ENCODE measurements at regions not wholly inside any gene's neighbourhood (a gene's known extent, or its start where the extent isn't known, plus 50 kb on each side); places are given as distances from the start of the nearest gene placed in this dataset.

- in situ Hi-C loops (cut with HindIII; ENCODE audit: low sequenced_read_pairs): no loop called here
These were observed 379.6 kb downstream of the ARL4A start for GRCh38 chr7:13067036-13067435.

GRCh38 chr7:13068032-13068431 is 380.6 kb downstream of the ARL4A start:
- in situ Hi-C loops (cut with HindIII; ENCODE audit: low sequenced_read_pairs): no loop called here

GRCh38 chr7:13069841-13070240 is 382.4 kb downstream of the ARL4A start:
- in situ Hi-C loops (cut with HindIII; ENCODE audit: low sequenced_read_pairs): no loop called here

DNA sequence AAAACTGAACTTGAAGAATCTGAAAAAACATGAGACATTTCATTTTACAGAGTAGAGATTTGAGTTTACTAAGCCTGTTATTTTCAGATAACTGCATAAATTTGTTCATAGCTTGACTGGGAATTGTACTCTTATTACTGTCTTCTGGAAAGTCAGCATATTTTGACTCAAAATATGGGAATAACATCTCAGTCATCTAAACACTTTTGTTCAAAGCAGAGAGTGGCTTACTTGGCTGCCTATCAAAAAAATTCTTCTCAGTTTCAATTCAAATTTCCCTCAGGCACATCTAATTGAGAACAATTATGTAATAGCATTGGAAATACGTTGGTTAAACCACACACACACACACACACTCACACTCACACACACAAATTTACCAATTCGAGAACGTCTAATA is 384.6 kb downstream of the ARL4A start:
- in situ Hi-C loops (cut with HindIII; ENCODE audit: low sequenced_read_pairs): no loop called here

- in situ Hi-C loops (cut with HindIII; ENCODE audit: low sequenced_read_pairs): no loop called here
These were observed 390.0 kb downstream of the ARL4A start for GRCh38 chr7:13077466-13077865.

DNA sequence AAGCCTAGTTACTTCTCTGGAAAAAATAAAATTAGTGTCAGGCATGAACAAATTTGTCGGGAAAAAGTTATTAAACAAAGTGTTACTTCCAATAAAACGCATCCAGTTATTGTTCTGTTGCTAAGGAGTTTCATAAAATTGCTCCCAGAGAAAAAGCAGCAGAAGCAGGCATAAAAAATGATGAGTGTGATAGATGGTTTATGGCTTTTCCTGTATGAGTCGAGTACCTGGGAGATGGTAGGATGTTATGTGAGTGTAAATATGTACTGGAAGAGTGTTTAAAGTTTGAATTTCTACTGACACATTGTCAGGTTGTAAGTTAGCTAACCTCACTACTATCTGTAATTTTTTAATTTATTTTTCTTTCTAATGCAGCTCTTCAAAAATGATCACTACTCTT is 390.7 kb downstream of the ARL4A start:
- in situ Hi-C loops (cut with HindIII; ENCODE audit: low sequenced_read_pairs): no loop called here

- in situ Hi-C loops (cut with HindIII; ENCODE audit: low sequenced_read_pairs): no loop called here
These were observed 403.5 kb downstream of the ARL4A start for GRCh38 chr7:13090959-13091358.

- in situ Hi-C loops (cut with HindIII; ENCODE audit: low sequenced_read_pairs): no loop called here
These were observed 404.7 kb downstream of the ARL4A start for GRCh38 chr7:13091974-13092707.

GRCh38 chr7:13092708-13093005 is 405.2 kb downstream of the ARL4A start:
- in situ Hi-C loops (cut with HindIII; ENCODE audit: low sequenced_read_pairs): no loop called here

DNA sequence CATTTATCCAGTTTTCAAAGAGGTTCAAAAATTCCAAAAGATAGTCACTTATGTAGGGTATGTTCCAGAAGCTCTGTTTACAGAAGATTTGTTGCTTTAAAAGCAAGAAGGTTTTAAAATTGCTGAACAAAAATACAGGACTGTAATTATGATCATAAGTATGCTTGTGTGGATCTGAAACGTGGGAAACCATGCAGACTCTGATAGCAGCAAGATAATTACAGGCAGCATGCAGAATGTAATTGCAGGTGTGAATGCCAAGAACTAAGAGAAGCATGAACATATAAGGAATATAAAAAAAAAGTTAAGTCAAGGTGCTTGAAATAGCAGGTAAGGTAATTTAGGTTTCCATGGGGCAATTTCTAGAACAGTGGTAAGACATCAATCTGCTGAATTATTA is 405.7 kb downstream of the ARL4A start:
- in situ Hi-C loops (cut with HindIII; ENCODE audit: low sequenced_read_pairs): no loop called here

DNA sequence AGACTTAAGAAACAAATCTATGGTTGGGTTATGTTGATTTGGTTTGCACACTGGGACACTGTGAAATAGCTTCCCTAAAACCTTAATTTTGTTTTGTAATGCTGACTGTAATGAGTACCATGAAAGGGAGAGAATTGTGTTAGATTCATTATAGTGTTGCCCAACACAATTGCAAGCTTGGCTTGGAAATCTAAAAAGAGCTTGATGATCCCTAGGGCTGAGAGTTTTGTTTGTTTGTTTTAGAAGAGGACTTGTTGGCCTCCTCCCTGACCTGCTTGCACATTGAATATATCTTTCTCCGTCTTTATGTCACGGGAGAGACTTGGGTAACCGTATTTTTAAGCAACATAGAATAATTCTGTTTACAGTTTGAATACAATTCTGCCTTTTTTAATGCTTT is 410.1 kb downstream of the ARL4A start:
- in situ Hi-C loops (cut with HindIII; ENCODE audit: low sequenced_read_pairs): no loop called here

DNA sequence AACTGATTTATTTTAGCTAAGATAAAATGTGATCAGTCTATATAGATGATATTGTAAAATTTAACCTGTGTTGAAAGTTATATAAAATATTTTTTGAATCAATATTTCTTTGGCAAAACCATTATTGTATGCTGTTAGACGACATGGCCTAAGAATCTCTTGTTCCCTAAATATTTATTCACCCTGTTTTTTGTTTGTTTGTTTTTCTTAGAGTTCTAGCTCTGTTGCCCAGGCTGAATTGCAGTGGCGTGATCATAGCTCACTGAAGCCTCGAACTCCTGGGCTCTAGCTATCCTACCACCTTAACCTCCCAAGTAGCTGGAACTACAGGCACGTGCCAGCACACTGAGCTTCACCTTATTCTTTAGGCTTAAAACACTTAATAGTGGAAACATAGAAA is 410.7 kb downstream of the ARL4A start:
- in situ Hi-C loops (cut with HindIII; ENCODE audit: low sequenced_read_pairs): no loop called here

GRCh38 chr7:13099154-13099795 is 411.8 kb downstream of the ARL4A start:
- in situ Hi-C loops (cut with HindIII; ENCODE audit: low sequenced_read_pairs): no loop called here

DNA sequence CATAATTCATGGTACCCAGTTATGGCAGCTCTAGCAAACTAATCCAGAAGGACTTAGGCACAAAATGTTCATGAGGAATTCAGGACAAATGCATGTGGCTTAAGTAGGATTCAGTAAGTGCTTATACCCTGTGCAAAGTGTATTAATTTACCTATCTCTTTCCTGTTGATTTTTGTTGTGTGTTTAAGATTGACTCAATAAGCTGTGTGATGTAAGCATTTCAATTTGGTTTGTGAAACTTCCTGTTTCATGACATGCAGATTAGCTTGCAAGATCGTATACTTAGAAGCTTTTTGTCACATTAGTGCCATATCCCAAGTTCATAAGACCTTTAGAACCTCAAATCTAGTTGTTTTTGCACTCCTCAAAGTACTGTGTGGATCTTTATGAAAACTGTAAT is 416.7 kb downstream of the ARL4A start:
- in situ Hi-C loops (cut with HindIII; ENCODE audit: low sequenced_read_pairs): no loop called here

- in situ Hi-C loops (cut with HindIII; ENCODE audit: low sequenced_read_pairs): no loop called here
These were observed 417.8 kb downstream of the ARL4A start for GRCh38 chr7:13105209-13105608.

- in situ Hi-C loops (cut with HindIII; ENCODE audit: low sequenced_read_pairs): no loop called here
These were observed 419.1 kb downstream of the ARL4A start for GRCh38 chr7:13106513-13106912.

DNA sequence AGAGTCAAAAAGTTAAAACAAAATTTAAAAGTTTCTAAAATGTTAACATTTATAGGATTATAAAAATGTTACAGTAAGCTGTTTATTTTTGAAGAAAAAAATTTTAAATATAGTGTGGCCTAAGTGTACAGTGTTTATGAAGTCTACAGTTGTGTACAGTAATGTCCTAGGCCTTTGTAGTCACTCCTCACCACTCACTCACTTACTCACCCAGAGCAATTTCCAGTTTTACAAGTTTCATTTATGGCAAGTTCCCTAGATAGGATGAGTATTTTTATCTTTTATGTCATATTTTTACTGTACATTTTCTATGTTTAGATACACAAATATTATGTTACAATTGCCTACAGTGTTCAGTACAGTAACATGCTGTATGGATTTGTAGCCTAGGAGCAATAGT is 419.9 kb downstream of the ARL4A start:
- in situ Hi-C loops (cut with HindIII; ENCODE audit: low sequenced_read_pairs): no loop called here

- in situ Hi-C loops (cut with HindIII; ENCODE audit: low sequenced_read_pairs): no loop called here
These were observed 420.6 kb downstream of the ARL4A start for GRCh38 chr7:13108061-13108460.

- in situ Hi-C loops (cut with HindIII; ENCODE audit: low sequenced_read_pairs): no loop called here
These were observed 421.8 kb downstream of the ARL4A start for GRCh38 chr7:13109201-13109600.

DNA sequence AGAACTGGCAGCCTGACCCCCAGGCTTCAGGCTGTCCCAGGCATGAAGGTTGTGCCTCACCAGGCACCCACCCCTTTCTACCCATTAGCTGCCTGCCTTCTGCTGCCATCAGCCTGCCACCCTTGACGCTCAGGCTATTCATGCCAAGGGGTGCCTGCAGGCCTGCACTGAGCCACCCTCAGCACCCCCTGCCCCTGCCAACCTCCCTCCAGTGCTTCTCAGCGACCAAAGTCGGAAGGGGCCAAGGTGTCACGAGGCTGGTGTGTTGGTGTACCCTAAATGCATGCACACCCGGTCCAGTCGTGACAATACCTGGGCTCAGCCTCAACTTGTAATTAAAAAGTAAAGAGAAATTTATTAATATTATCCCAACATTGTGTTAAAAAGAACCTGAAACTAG is 422.7 kb downstream of the ARL4A start:
- in situ Hi-C loops (cut with HindIII; ENCODE audit: low sequenced_read_pairs): loop anchor here (10.0 kb wide), 1 partner anchor 415 kb away; no protein-coding TSS in a partner anchor

GRCh38 chr7:13111230-13111629 is 423.8 kb downstream of the ARL4A start:
- in situ Hi-C loops (cut with HindIII; ENCODE audit: low sequenced_read_pairs): loop anchor here (10.0 kb wide), 1 partner anchor 416 kb away; no protein-coding TSS in a partner anchor

GRCh38 chr7:13114240-13114639 is 426.8 kb downstream of the ARL4A start:
- in situ Hi-C loops (cut with HindIII; ENCODE audit: low sequenced_read_pairs): loop anchor here (10.0 kb wide), 1 partner anchor 419 kb away; no protein-coding TSS in a partner anchor

Measured in endothelial cell of hepatic sinusoid (primary cell).